ENCODE measurements at regions not wholly inside any gene's neighbourhood (a gene's known extent, or its start where the extent isn't known, plus 50 kb on each side); places are given as distances from the start of the nearest gene placed in this dataset.
"Not testable (repeated sequence)": the region's sequence is repeated elsewhere in the genome, so short reads cannot be mapped to it uniquely, and the experiment has no call there.

GRCh38 chr9:86614871-86615849 lies 260.9 kb upstream of the TUT7 start:
- no peak for DNase-seq (ENCODE audit: low spot score)

GRCh38 chr9:86613943-86614342 lies 259.7 kb upstream of the TUT7 start:
- DNase-seq (ENCODE audit: low spot score), result no peak

- not testable (repeated sequence) for DNase-seq (ENCODE audit: low spot score)
Observed at GRCh38 chr9:86611534-86611933, 257.3 kb upstream of the TUT7 start.

GRCh38 chr9:86605303-86605702 lies 251.1 kb upstream of the TUT7 start:
- no peak for DNase-seq (ENCODE audit: low spot score)

- no peak for DNase-seq (ENCODE audit: low spot score)
Observed at GRCh38 chr9:86604741-86605140, 250.5 kb upstream of the TUT7 start.

GRCh38 chr9:86602715-86603114 lies 248.5 kb upstream of the TUT7 start:
- no peak for DNase-seq (ENCODE audit: low spot score)

- no peak for DNase-seq (ENCODE audit: low spot score)
Observed at GRCh38 chr9:86601697-86602096, 247.5 kb upstream of the TUT7 start.

- no peak for DNase-seq (ENCODE audit: low spot score)
Observed at GRCh38 chr9:86600977-86601376, 246.8 kb upstream of the TUT7 start.

- DNase-seq (ENCODE audit: low spot score), result no peak
Observed at GRCh38 chr9:86600291-86600690, 246.1 kb upstream of the TUT7 start.

GRCh38 chr9:86599561-86599960 lies 245.4 kb upstream of the TUT7 start:
- DNase-seq (ENCODE audit: low spot score), result no peak

- no peak for DNase-seq (ENCODE audit: low spot score)
Observed at GRCh38 chr9:86598411-86599239, 244.4 kb upstream of the TUT7 start.

GRCh38 chr9:86594724-86595123 lies 240.5 kb upstream of the TUT7 start:
- DNase-seq (ENCODE audit: low spot score), result no peak

GRCh38 chr9:86591472-86591871 lies 237.3 kb upstream of the TUT7 start:
- no peak for DNase-seq (ENCODE audit: low spot score)

GRCh38 chr9:86589730-86590129 lies 235.5 kb upstream of the TUT7 start:
- DNase-seq (ENCODE audit: low spot score), result no peak

- no peak for DNase-seq (ENCODE audit: low spot score)
Observed at GRCh38 chr9:86589273-86589672, 235.1 kb upstream of the TUT7 start.

GRCh38 chr9:86586144-86586494 lies 231.9 kb upstream of the TUT7 start:
- DNase-seq (ENCODE audit: low spot score), result no peak

GRCh38 chr9:86585422-86586143 lies 231.4 kb upstream of the TUT7 start:
- no peak for DNase-seq (ENCODE audit: low spot score)

- DNase-seq (ENCODE audit: low spot score), result no peak
Observed at GRCh38 chr9:86580688-86581087, 226.5 kb upstream of the TUT7 start.

- DNase-seq (ENCODE audit: low spot score), result no peak
Observed at GRCh38 chr9:86578722-86579121, 224.5 kb upstream of the TUT7 start.

- no peak for DNase-seq (ENCODE audit: low spot score)
Observed at GRCh38 chr9:86577420-86578333, 223.5 kb upstream of the TUT7 start.

- DNase-seq (ENCODE audit: low spot score), result no peak
Observed at GRCh38 chr9:86575825-86576525, 221.8 kb upstream of the TUT7 start.

Measured in putamen (tissue), 1 donor.